ENCODE measurements at regions not wholly inside any gene's neighbourhood (a gene's known extent, or its start where the extent isn't known, plus 50 kb on each side); places are given as distances from the start of the nearest gene placed in this dataset.
A peak's percentile ranks its signal among the peaks of the same experiment; 100 is the strongest.

- CTCF ChIA-PET = no interaction called here
- POLR2A ChIA-PET (ENCODE audit: low non-redundant PET) = no interaction called here
- TF ChIP-seq, protein P1, sequence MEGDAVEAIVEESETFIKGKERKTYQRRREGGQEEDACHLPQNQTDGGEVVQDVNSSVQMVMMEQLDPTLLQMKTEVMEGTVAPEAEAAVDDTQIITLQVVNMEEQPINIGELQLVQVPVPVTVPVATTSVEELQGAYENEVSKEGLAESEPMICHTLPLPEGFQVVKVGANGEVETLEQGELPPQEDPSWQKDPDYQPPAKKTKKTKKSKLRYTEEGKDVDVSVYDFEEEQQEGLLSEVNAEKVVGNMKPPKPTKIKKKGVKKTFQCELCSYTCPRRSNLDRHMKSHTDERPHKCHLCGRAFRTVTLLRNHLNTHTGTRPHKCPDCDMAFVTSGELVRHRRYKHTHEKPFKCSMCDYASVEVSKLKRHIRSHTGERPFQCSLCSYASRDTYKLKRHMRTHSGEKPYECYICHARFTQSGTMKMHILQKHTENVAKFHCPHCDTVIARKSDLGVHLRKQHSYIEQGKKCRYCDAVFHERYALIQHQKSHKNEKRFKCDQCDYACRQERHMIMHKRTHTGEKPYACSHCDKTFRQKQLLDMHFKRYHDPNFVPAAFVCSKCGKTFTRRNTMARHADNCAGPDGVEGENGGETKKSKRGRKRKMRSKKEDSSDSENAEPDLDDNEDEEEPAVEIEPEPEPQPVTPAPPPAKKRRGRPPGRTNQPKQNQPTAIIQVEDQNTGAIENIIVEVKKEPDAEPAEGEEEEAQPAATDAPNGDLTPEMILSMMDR (conservative IDR thresholded peaks at IDR 0.05; ENCODE audit: low read depth) = no peak
- DNase-seq (ENCODE audit: low spot score) = no peak
- no peak overlapping the region for H3K27ac ChIP-seq
These were observed 56.2 kb upstream of the DCBLD2 start for GRCh38 chr3:98957681-98958080.

- ChIA-PET CTCF (no interaction called here), POLR2A (ENCODE audit: low non-redundant PET) (no interaction called here)
These were observed 54.5 kb upstream of the DCBLD2 start for GRCh38 chr3:98956008-98956407.

DNA sequence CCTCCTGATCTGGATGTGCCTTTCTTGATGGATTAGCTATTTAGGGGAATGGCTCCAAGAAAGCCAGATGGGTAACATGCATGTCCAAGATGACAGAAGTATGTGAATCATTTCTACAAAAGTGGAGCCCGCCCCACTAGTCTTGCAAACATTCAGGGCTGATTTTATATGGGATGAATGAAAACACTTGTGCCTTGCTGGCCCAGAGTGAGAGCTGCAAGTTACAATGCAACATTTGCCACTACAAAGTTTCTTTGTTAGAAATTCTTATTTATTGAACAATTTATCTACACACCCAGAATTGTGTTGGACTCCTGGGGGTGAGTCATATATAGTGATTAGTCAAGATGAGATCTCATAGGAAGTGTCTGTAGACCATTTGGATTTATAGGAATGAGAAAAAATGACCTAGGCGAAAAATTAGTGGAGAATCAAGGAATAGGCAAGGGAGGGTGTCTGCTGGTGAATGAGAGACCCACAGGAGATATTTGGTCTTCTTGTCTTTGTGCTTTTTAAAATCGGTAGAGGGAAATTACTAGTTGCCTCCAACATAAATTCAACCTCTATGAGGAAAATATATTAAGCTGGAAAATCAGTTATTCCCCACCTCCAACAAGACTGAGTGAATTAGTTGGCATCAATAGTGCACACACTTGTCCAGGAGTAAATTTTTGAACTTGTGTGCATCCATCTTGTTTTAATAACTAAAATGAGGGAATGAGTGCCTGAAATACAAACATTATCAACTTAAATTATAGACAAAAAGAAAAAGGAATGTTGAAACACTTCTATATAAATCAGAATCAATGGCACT, 53.5 kb upstream of the DCBLD2 start:
- TF ChIP-seq, protein P1 (conservative IDR thresholded peaks at IDR 0.05; ENCODE audit: low read depth) = no peak
- H3K27ac ChIP-seq = no peak overlapping the region
- DNase-seq (ENCODE audit: low spot score) = peak; percentile 79
- POLR2A ChIA-PET (ENCODE audit: low non-redundant PET) = no interaction called here
- CTCF ChIA-PET = no interaction called here

More at GRCh38 chr3:98956008-98956407, 54.5 kb upstream of the DCBLD2 start:
- H3K27ac ChIP-seq = no peak overlapping the region
- DNase-seq (ENCODE audit: low spot score) = no peak
- TF ChIP-seq, protein P1 (conservative IDR thresholded peaks at IDR 0.05; ENCODE audit: low read depth) = no peak

DNA sequence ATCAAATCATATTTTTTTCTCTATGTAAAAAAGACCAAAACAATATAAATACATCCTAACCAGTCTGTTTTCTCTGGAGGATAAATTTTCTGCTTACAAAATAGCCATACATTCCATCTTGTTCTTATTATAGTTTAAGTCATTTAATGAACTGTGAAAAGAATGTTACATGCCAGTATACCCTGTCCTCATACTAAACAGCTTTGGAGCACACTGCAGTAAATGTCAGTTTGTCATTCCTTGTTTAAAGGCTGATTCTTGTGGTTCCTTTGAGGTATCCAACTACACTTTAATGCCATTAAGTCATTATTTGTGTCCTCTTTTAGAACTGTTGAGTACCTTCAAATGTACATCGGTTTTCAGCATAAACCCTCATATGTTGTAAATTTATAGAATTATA, 52.7 kb upstream of the DCBLD2 start:
- ChIA-PET POLR2A (ENCODE audit: low non-redundant PET) (no interaction called here), CTCF (no interaction called here)
- H3K27ac ChIP-seq = no peak overlapping the region
- DNase-seq (ENCODE audit: low spot score) = no peak
- TF ChIP-seq, protein P1 (conservative IDR thresholded peaks at IDR 0.05; ENCODE audit: low read depth) = no peak

GRCh38 chr3:98952404-98952803, 50.9 kb upstream of the DCBLD2 start:
- no peak for DNase-seq (ENCODE audit: low spot score)
- ChIA-PET CTCF (interaction anchor here (0.6 kb wide), 1 partner anchor 879 kb away, joined by 3 read pairs; no protein-coding TSS in a partner anchor), POLR2A (ENCODE audit: low non-redundant PET) (no interaction called here)
- TF ChIP-seq, protein P1 (conservative IDR thresholded peaks at IDR 0.05; ENCODE audit: low read depth) = no peak
- H3K27ac ChIP-seq = no peak overlapping the region

All from RWPE1 (cell line).